ENCODE measurements at regions not wholly inside any gene's neighbourhood (a gene's known extent, or its start where the extent isn't known, plus 50 kb on each side); places are given as distances from the start of the nearest gene placed in this dataset.

DNA sequence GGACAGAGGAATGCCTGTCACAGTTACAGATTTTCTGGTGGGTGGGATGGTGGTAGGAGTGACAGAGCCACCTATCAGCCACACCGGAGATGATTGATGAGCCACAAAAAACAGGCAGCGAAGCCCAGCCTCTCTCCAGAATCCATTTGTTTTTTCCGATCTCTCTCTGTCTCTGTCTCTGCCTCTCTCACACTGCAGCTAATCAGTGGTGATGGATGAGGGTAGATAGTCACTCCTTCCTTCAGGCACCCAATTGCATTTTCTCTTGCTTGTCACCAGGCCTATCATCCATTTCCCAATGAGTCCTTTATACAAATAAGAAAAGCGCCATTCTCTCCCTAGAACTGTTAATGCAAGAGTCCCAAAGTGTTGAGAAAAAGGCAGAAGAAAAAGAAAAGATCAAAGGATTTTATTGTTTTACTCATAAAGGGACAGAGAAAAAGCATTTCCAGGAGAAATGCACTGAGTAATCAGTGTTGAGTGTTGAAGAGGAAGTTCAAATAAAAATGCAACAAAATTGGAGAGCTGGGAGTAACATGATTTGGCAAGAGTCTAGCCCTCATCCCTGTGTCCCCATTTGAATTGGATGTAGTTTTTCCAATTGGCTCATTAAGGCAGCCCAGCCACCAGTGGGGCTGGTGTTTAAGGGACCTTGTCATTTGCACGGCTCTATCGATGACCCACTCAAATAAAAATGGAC lies 1089.3 kb downstream of the TUSC7 start:
- DNase-seq (ENCODE audit: extremely low spot score), result no peak
- ChIA-PET CTCF (interaction anchor here (0.6 kb wide), 1 partner anchor 849 kb away, joined by 3 read pairs; no protein-coding TSS in a partner anchor), POLR2A (no interaction called here)
- TF ChIP-seq ZNF384 (IDR thresholded peaks at IDR 0.05) (no peak), FOXK2 (IDR thresholded peaks at IDR 0.05) (no peak), NFRKB (IDR thresholded peaks at IDR 0.05) (no peak), SUZ12 (IDR thresholded peaks at IDR 0.05) (no peak), FOXM1 (IDR thresholded peaks at IDR 0.05; ENCODE audit: borderline replicate concordance) (no peak)

DNA sequence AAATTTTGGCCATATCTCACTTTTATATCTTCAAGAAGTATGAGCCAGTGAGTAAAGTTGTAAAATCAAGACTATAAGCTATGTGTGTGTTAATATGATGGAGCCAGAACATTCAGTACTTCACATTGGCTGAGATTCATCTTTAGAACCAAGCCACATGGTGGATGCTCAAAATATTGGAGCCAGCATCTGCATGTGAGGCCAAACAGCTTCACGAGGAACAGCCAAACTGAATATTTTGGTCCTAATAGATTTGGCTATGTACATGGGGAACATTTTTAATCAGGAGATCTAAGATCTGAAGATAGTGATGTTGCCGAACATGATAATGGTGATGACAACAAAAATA lies 1089.8 kb downstream of the TUSC7 start:
- CTCF ChIA-PET, result interaction anchor here (0.6 kb wide), 1 partner anchor 849 kb away, joined by 3 read pairs; no protein-coding TSS in a partner anchor
- no peak for TF ChIP-seq ARNT (IDR thresholded peaks at IDR 0.05)
- TF ChIP-seq L3MBTL2 (conservative IDR thresholded peaks at IDR 0.05), result no peak
- no peak for TF ChIP-seq CTBP1 (IDR thresholded peaks at IDR 0.05; ENCODE audit: borderline replicate concordance)
- no peak for TF ChIP-seq ZNF384 (IDR thresholded peaks at IDR 0.05)
- TF ChIP-seq SUZ12 (IDR thresholded peaks at IDR 0.05), result no peak
- no peak for TF ChIP-seq NFRKB (IDR thresholded peaks at IDR 0.05)
- no peak for TF ChIP-seq LEF1 (IDR thresholded peaks at IDR 0.05; ENCODE audit: borderline replicate concordance)
- TF ChIP-seq SP1 (IDR thresholded peaks at IDR 0.05), result no peak

DNA sequence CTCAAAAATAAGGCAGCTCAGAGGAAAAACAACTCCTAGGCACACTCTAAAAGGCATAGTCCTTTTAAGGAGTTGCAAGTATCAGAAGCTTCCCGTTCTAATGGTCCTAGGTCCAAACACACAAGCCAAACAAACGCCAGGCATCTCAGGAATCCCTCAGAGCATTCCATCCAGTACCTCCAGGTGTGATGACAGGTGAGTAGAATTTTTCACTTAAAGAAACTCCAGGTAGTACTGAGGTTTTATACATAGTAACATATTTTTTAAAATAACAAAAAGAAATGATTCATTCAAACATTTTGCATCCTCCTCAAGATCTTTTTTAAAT lies 1092.3 kb downstream of the TUSC7 start:
- TF ChIP-seq ARNT (IDR thresholded peaks at IDR 0.05), result no peak
- TF ChIP-seq FOXA1 (IDR thresholded peaks at IDR 0.05), result no peak
- no peak for TF ChIP-seq FOXM1 (IDR thresholded peaks at IDR 0.05; ENCODE audit: borderline replicate concordance)
- no peak for TF ChIP-seq ELF4 (IDR thresholded peaks at IDR 0.05)
- no peak for TF ChIP-seq SP1 (IDR thresholded peaks at IDR 0.05)
- TF ChIP-seq BHLHE40 (IDR thresholded peaks at IDR 0.05; ENCODE audit: borderline replicate concordance), result no peak
- TF ChIP-seq CTBP1 (IDR thresholded peaks at IDR 0.05; ENCODE audit: borderline replicate concordance), result no peak
- TF ChIP-seq HDGF (IDR thresholded peaks at IDR 0.05; ENCODE audit: borderline replicate concordance), result no peak
- TF ChIP-seq, protein P1, sequence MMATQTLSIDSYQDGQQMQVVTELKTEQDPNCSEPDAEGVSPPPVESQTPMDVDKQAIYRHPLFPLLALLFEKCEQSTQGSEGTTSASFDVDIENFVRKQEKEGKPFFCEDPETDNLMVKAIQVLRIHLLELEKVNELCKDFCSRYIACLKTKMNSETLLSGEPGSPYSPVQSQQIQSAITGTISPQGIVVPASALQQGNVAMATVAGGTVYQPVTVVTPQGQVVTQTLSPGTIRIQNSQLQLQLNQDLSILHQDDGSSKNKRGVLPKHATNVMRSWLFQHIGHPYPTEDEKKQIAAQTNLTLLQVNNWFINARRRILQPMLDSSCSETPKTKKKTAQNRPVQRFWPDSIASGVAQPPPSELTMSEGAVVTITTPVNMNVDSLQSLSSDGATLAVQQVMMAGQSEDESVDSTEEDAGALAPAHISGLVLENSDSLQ (IDR thresholded peaks at IDR 0.05), result no peak
- TF ChIP-seq SUZ12 (IDR thresholded peaks at IDR 0.05), result no peak
- TF ChIP-seq FOXK2 (IDR thresholded peaks at IDR 0.05), result no peak
- no peak for TF ChIP-seq L3MBTL2 (conservative IDR thresholded peaks at IDR 0.05)
- TF ChIP-seq LEF1 (IDR thresholded peaks at IDR 0.05; ENCODE audit: borderline replicate concordance), result no peak
- TF ChIP-seq TARDBP (IDR thresholded peaks at IDR 0.05), result no peak
- no peak for TF ChIP-seq ZNF384 (IDR thresholded peaks at IDR 0.05)
- TF ChIP-seq NFRKB (IDR thresholded peaks at IDR 0.05), result no peak
- ChIA-PET POLR2A (no interaction called here), CTCF (no interaction called here)
- no peak for DNase-seq (ENCODE audit: extremely low spot score)

More for the DNA sequence above, 1089.8 kb downstream of the TUSC7 start:
- no peak for DNase-seq (ENCODE audit: extremely low spot score)
- POLR2A ChIA-PET, result no interaction called here

DNA sequence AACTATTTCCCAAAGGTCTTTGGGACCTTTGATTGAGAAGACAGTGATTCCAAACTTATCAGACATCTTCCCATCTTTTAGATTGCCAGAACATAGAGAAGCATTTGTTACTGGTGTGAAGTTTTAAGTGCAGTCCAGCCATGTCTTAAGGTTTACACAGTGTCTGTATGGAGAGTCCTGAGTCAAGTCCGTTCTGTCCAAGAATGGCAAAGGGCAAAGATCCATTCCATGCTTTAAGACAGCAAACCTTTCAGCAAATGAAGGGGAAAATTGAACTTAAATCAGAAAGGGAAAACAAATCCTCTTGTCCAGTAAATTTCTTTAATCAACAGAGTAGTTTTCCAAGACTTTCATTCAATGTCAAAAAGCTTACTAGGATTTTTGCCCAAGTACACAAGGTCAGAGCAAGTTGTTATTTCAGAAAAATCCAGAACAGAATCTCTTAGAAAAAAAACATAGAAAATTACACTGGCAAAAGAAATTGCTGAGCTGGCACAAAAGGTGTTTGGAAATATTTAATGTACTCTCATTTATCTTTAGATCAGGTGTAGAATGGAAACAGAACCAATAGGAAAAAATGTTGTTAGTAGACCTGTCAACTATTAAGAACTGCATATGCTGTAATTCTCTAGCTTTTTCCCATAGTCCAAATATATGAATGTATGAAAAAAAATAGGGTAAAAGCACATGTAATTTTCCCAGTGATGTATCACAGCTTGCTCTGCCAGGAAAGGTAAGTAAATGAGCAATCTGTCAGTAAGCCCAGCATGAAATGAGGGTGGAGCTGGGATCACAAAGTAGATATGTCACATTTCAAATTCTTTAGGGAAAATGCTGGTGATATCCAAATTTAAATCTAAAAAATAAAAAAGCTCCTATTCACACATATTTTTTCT lies 1099.9 kb downstream of the TUSC7 start:
- CTCF ChIA-PET, result interaction anchor here (0.6 to 0.7 kb wide), 2 partner anchors 219 to 1373 kb away, joined by 3 read pairs; no protein-coding TSS in a partner anchor
- POLR2A ChIA-PET, result no interaction called here
- TF ChIP-seq TARDBP (IDR thresholded peaks at IDR 0.05) (no peak), NFRKB (IDR thresholded peaks at IDR 0.05) (no peak), SUZ12 (IDR thresholded peaks at IDR 0.05) (no peak), ZNF384 (IDR thresholded peaks at IDR 0.05) (no peak), LEF1 (IDR thresholded peaks at IDR 0.05; ENCODE audit: borderline replicate concordance) (no peak), FOXA1 (IDR thresholded peaks at IDR 0.05) (no peak), HDGF (IDR thresholded peaks at IDR 0.05; ENCODE audit: borderline replicate concordance) (no peak), ELF4 (IDR thresholded peaks at IDR 0.05) (no peak), CTBP1 (IDR thresholded peaks at IDR 0.05; ENCODE audit: borderline replicate concordance) (no peak), FOXM1 (IDR thresholded peaks at IDR 0.05; ENCODE audit: borderline replicate concordance) (no peak), FOXK2 (IDR thresholded peaks at IDR 0.05) (no peak), L3MBTL2 (conservative IDR thresholded peaks at IDR 0.05) (no peak), ARNT (IDR thresholded peaks at IDR 0.05) (no peak), SP1 (IDR thresholded peaks at IDR 0.05) (no peak), BHLHE40 (IDR thresholded peaks at IDR 0.05; ENCODE audit: borderline replicate concordance) (no peak)
- TF ChIP-seq, protein P1 (IDR thresholded peaks at IDR 0.05), result no peak
- no peak for DNase-seq (ENCODE audit: extremely low spot score)

DNA sequence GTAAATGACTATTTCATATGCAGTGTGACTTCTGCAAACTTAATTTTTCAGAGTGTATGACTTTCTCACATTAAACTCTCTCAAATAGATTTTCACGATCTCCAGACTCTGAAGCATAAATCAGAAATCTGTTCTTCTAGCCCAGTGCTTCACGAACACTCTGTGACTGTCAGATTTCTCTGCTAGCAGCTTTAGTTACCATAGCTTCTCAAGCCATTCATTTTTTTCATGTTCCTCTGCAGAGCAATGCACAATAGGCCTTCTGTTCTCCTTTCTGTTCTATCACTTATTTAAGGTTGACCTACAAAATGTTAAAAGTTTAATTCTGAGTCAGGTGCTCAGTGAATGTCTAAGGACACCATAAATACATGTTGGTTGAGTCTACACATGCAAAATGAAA lies 1102.2 kb downstream of the TUSC7 start:
- TF ChIP-seq SUZ12 (IDR thresholded peaks at IDR 0.05), result no peak
- TF ChIP-seq ARNT (IDR thresholded peaks at IDR 0.05), result no peak
- no peak for TF ChIP-seq FOXM1 (IDR thresholded peaks at IDR 0.05; ENCODE audit: borderline replicate concordance)
- DNase-seq (ENCODE audit: extremely low spot score), result no peak
- CTCF ChIA-PET, result no interaction called here
- POLR2A ChIA-PET, result no interaction called here

DNA sequence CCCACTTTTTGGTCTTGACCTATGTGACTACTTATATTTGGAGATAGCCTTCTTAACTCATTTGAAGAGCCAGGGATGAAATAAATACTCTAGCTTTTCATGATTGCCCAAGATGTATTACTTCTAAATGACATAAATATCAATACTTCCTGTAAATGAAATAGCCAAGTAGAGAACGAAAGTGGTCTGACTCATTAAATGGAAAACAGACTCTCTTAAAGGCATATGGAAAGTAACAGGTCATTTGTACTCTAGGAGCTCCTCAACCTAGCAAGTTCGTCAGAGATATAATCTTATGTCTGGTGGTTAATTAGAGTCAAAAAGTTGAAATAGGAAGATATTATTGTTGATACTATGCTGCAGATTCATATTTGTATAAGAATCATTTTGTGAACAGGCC lies 1105.4 kb downstream of the TUSC7 start:
- TF ChIP-seq CTBP1 (IDR thresholded peaks at IDR 0.05; ENCODE audit: borderline replicate concordance), result no peak
- TF ChIP-seq HDGF (IDR thresholded peaks at IDR 0.05; ENCODE audit: borderline replicate concordance), result no peak
- no peak for TF ChIP-seq ELF4 (IDR thresholded peaks at IDR 0.05)
- TF ChIP-seq FOXA1 (IDR thresholded peaks at IDR 0.05), result no peak
- no peak for TF ChIP-seq TARDBP (IDR thresholded peaks at IDR 0.05)
- DNase-seq (ENCODE audit: extremely low spot score), result no peak
- POLR2A ChIA-PET, result no interaction called here
- CTCF ChIA-PET, result interaction anchor here (0.6 kb wide), 1 partner anchor 814 kb away, joined by 3 read pairs; no protein-coding TSS in a partner anchor
